ENCODE measurements at regions not wholly inside any gene's neighbourhood (a gene's known extent, or its start where the extent isn't known, plus 50 kb on each side); places are given as distances from the start of the nearest gene placed in this dataset.

- TF ChIP-seq GATA3 (IDR thresholded peaks at IDR 0.05; ENCODE audit: low read depth, low read length) (no peak), GATA2 (IDR thresholded peaks at IDR 0.05; ENCODE audit: low read depth, low read length) (no peak)
Observed at GRCh38 chr13:64688893-64689677, 2541.1 kb downstream of the PCDH9 start.
